B cell (primary cell): ENCODE measurements at regions not wholly inside any gene's neighbourhood (a gene's known extent, or its start where the extent isn't known, plus 50 kb on each side); places are given as distances from the start of the nearest gene placed in this dataset.

Experiments used
- EZH2 ChIP-seq: IDR thresholded peaks from 2 replicates; pipeline ENCODE4 v1.6.1; 2012; ENCODE audit warnings: borderline replicate concordance, low read depth, mild to moderate bottlenecking, moderate library complexity, low read length; ENCODE audit not compliant: insufficient read depth, poor library complexity, severe bottlenecking
- TF ChIP-seq, protein P1 (sequence below): fragments of 200-600 bp; IDR thresholded peaks from one replicate; pipeline ENCODE4 v1.8.0; 2022; ENCODE audit warnings: antibody characterized with exemption, mild to moderate bottlenecking

- TF ChIP-seq, protein P1, sequence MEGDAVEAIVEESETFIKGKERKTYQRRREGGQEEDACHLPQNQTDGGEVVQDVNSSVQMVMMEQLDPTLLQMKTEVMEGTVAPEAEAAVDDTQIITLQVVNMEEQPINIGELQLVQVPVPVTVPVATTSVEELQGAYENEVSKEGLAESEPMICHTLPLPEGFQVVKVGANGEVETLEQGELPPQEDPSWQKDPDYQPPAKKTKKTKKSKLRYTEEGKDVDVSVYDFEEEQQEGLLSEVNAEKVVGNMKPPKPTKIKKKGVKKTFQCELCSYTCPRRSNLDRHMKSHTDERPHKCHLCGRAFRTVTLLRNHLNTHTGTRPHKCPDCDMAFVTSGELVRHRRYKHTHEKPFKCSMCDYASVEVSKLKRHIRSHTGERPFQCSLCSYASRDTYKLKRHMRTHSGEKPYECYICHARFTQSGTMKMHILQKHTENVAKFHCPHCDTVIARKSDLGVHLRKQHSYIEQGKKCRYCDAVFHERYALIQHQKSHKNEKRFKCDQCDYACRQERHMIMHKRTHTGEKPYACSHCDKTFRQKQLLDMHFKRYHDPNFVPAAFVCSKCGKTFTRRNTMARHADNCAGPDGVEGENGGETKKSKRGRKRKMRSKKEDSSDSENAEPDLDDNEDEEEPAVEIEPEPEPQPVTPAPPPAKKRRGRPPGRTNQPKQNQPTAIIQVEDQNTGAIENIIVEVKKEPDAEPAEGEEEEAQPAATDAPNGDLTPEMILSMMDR = no peak
- no peak for TF ChIP-seq EZH2
These were observed 101.6 kb upstream of the PLEKHG7 start for GRCh38 chr12:92601176-92601575.
